HG03045 (cell line): ENCODE measurements at regions not wholly inside any gene's neighbourhood (a gene's known extent, or its start where the extent isn't known, plus 50 kb on each side); places are given as distances from the start of the nearest gene placed in this dataset.
"Not testable (repeated sequence)": the region's sequence is repeated elsewhere in the genome, so short reads cannot be mapped to it uniquely, and the experiment has no call there.

Experiments used
- ATAC-seq: cut with Tn5 transposase; IDR thresholded peaks from one replicate; pipeline ENCODE4 v1.9.1; 2021; ENCODE audit warnings: mild to moderate bottlenecking, moderate library complexity; ENCODE audit not compliant: unreplicated experiment

DNA sequence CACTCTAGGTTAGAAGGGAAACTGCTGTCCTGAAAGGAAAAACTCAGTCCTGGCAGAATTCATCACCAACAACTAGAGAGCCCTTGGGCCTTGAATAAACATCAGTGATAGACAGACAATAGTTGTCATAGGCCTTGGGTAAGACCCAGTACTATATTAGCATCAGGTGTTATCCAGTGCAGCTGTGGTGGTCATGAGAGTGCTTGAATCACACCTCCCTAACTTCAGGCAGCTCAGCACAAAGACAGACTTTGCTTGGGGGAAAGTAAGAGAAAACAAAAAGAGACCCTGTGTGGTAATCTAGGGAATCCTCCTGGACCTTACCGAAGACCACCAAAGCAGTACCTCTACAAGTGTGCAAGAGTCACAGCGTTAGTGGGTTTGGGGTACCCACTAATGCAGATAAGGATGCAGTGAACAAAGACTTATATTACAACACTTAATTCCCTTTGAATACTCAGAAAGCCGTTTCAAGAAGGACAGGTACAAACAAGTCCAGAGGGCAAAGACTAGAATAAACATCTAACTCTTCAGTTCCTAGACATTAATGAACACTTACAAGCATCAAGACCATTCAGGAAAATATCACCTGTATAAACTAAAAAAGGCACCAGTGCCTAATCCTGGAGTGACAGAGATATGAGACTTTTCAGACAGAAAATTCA is 332.3 kb upstream of the EPHA3 start:
- ATAC-seq = no peak

DNA sequence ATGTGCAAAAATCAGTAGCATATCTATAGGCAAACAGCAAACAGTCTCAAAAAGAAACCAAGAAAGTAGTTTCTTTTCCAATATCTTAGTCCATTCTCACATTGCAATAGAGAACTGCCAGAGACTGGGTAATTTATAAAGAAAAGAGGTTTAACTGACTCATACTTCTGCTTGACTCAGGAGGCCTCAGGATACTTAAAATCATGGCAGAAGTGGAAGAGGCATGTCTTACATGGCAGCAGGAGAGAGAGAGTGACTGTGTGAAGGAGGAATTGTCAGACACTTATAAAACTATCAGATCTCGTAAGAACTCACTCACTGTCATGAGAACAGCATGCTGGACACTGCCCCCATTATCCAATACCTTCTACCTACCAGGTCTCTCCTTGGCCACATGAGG is 327.9 kb upstream of the EPHA3 start:
- ATAC-seq = no peak

DNA sequence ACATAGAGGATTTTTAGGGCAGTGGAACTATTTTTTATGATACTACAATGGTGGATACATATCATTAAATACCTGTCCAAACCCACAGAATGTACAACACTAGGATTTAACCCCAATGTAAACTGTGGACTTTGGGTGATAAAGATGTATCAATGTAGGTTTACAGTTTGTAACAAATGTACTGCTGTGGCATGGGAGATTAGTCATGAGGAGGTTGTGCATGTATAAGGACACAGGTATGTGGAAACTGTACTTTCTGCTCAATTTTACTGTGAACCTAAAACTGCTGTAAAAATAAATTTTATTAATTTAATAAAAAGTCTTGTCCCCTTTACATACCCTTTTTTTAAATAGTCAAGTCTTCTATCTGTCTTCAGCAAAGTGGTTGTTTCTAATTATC is 322.5 kb upstream of the EPHA3 start:
- ATAC-seq = no peak

DNA sequence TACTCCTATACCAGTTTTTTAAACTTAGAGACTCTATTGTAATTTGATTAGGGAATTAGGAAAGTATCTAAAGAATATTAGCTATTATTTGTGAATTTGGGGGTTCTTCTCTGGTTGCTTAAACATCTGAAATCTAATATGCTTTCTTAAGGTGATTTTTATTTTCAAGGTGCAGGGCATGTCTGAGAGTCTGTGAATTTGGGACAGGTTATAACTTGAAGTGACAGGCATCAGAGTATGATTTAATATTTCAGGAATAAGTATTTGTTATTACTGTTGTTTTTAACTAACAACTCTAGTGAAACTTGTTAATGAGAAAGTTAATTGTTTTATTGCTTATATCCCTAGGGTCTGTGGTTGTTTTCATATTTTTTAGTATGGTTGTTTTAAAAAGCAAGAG is 321.6 kb upstream of the EPHA3 start:
- ATAC-seq = no peak

DNA sequence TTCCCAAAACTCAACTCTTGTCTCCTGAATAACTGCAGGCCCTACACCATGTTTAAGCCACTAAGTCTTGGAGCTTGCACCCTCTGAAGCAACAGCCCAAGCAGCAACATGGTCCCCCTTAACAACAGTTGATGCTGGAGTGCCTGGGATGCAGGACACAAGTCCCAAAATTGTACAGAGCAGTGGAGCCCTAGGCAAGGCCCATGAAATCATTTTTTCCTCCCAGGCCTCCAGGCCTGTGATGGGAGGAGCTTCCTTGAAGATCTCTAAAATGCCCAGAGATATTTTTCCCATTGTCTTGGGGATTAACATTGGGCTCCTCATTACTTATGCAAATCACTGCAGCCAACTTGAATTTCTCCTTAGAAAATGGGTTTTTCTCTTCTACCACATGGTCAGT is 311.9 kb upstream of the EPHA3 start:
- no peak for ATAC-seq

DNA sequence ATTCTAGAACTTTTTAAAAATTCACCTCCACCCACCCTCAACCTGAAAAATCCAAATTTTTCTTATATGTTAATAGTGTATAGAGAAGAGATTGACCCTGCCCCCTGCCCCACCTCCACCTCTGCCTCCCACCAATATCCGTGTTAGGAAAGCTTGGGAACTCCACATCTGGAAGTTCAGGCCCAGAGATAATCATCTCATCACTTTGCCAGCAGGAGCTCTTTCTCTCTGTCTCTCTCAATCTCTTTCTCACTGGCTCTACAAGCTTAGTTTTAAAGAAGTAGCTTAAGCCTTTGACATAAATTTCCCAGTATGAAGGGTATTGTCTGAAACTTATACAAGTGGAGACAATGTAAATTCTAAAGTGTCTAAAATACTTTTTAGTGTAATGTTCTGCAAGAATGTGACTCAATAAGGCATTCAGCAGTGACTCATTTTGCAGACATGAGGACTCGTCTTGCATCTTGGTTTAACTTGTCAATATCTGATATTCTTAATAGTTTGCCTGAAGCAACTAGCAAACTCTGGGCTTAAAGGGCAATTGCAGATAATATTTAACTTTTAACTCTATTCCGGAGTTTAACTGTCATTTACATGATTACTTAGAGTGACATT is 299.8 kb upstream of the EPHA3 start:
- no peak for ATAC-seq

DNA sequence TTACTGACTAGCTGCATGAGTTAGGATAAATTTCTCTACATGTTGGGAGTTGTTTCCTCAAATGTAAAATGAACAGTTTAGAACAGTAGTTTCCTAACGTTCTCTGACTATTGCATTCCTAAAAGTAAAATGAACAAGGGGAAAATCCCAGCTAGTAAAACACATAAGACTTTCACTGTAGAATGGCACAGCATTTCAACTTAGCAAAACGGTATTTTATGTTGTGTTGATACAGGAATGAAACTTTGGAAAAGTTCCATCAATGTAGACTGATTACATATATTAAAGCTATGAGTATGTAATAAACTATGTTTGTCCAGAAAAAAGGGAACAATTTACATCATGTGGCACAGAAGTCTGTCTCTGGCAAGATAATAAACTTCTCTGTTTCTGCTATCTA is 297.4 kb upstream of the EPHA3 start:
- ATAC-seq = no peak

DNA sequence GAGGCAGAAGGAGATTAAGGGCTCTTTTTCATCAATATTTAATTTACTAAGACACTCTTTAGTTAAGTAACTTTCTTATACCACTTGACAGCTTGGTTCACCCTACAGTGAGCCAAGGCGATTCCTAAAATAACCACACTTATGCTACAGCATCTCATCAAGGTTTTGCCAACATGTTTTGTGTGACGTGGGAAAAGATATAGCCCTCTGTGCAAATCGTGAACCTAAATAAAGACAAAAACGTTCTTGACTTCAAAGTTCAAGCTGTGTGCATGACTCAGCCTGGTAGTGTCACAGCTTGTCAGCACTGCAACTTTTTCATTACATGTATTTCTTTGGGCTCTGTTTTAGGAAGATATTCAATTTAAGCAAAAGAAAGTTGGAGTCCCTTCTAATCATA is 297.0 kb upstream of the EPHA3 start:
- no peak for ATAC-seq

DNA sequence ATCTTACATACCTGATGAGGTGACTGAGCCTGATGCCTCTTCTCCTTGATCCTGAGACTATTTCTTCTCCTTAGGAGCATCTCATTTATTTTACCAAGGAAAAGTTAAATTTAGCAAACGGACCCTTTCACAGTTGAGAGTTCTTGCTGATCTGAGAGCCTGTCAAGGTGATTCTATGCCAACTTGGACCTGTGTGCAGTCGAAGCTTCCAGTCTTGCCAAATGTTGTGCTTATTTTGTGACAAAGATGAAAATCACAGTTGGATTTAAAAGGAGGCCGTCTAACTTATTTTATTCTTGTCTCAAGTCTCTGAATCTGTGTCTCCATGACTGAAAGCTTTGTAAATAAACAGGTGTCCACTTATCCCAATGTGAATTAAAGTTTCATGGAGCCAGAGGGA is 296.3 kb upstream of the EPHA3 start:
- ATAC-seq = no peak

DNA sequence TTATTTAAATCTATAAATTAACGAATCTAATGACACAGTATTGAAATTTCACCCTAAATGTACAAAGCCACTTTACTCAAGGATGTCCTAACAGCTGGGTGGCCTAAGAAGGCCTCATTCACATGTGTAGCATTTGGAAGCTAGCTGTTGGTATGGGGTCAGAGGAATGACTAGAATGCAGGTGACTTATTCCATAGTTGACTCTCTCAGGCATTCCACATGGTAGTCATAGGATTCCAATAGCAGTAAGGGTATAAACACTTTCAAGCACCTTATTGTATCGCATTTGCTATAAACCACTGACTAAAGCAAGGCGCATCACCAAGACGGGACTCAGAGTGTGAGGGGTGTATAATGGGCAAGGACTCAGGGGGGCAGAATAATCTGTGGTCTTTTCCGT is 294.8 kb upstream of the EPHA3 start:
- no peak for ATAC-seq

DNA sequence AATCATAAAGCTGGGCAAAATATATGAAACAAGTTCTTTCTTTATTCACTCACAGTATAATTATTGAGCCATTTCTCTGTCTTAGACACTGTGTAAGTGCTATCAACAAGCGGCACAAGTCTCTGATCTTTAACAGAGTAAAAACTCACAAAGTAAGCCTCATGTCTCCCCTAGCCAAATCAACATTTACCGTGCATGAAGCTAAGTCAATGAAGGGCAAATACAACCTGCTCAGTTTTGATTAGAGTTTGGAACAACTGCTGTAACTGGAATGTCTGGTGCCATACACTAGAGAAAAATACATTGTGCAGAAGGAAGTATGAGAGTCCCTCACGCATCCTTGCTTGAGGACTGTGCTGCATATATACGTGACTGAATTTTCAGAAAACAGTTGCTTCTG is 291.0 kb upstream of the EPHA3 start:
- no peak for ATAC-seq

DNA sequence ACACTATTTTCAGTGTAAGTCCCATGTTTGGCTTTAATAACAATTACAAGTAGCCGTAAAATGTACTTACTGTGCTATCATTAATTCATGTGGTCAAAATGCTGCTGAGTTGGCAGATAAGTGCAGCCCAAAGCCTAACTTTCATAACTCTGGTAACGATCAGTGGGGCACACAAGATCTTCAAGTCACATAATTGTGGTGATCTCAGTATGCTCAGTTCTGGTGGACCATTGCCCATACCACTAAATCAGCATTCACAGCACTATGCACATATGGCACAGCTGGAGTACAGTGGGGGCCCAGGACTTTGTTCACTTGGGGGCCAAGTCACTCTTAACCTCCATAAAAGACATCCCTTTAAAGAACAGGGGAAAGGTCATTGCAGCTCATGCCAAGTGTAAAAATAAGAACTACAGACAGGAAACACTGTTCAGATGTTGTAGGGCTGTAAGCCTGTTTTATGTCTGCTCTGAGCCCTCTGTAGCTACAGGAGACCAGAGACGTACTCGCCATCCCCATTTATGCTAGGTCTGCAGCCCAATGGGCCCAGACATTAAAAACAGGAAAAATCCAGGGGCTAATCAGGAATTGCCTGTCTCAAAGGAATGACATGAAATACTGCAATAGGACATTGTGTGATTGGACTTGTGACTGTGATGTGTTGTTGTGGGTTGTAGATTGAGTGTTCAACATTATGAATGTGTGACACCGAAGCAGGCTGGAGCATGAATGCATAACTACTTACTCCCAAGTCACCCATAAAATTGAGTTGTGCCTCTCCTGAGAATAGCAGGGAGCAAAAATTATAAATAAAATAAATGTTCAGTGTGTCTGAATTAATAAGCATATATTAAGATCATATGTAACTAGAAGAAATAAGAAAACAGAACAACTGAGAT is 282.5 kb upstream of the EPHA3 start:
- no peak for ATAC-seq

DNA sequence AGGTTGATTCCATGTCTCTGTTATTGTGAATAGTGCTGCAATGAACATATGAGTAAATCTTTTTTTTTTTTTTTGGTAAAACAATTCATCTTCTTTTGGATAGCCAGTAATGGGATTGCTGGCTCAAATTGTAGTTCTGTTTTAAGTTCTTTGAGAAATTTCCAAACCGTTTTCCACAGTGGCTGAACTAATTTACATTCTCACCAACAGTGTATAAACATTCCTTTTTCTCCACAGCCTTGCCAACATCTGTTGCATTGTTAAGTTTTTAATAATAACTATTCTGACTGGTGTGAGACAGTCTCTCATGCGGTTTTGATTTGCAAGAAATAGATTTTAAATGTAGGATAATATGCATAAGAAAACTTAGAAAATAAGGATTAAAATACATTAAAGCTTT is 279.0 kb upstream of the EPHA3 start:
- no peak for ATAC-seq

DNA sequence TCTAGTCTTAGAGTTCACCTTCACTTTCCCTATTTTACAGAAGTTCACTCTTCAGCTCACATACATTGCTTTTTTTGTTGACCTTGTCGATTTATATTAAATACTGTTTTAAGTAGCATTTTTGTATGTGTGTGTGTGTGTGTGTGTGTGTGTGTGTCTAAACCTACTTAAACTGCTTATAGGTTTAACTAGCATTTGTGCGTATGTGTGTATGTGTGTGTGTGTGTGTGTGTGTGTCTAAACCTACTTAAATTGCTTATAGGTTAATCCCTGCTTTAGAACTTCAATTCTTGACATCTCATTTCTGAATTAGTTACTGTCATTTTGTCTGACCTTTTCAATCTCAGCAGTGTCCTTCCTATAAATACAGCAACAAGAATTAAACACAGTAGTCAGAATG is 254.8 kb upstream of the EPHA3 start:
- ATAC-seq = no peak

DNA sequence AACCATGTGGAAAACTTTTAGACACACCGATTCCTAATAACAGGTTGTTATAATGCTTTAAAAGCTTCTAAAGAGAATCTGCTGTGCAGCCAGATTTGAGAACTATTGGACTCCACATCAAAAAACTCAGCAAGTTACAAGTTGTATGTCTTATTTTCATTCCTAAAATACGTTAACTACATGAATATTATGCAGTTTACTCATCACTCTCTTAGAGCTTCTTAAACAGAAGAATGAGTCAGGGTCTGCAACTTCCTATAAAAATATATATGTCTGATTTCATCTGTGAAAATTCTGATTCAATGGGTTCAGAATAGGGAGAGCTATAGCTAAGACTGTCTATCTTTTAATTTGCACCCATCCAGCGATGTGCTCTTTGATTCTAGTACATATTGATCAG is 244.2 kb upstream of the EPHA3 start:
- no peak for ATAC-seq

DNA sequence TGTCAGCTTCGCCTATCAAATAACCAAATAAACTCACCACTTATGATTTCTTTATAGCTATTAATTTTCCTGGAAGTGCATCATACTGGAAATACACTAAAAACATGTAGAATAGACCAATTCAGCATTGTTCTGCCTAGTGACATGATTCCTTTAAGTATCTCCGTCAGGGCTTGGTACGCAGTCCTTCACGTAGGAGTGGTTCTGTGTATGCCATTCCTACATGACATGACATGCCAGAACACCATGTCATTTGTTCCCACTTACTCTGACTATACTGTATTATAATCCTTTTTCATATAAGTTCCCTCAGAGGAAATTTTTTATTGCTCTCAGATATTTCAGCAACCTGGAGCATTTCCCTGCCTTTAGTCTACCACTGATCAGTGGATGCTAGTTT is 230.7 kb upstream of the EPHA3 start:
- no peak for ATAC-seq

DNA sequence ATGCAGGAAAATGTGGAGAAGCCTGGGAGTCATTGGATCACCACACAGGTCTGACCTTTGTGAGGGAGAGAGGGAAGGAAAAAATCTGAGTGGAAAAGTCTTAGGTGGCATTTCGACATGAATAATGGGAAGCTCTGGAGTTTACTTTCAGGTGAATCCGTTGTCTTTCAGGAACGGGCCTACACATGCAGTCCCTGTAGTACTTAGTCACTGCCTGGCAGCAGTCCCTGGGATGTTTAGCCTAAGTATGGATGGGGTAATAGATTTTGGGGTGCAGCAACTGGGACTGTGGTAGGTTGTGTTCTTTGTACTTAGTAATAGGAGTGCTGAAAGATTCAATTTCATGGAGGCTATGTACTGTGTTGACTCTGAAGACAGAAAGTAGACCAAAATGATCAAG is 227.5 kb upstream of the EPHA3 start:
- ATAC-seq = no peak

DNA sequence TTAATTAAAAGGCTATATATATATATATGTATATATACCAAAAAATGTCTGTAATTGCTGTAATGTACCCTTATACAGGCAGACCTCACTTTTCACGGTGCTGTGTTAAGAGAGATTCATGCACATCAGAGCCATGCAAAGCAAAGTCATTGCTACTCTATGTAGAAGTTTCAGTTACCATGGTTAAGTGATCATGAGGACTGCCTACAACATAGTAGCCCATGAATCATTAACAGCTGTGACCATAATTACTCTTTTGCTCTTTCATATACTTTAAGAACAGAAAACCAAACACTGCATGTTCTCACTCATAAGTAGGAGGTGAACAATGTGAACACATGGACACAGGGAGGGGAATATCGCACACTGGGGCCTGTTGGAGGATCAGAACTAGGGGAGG is 225.3 kb upstream of the EPHA3 start:
- no peak for ATAC-seq

DNA sequence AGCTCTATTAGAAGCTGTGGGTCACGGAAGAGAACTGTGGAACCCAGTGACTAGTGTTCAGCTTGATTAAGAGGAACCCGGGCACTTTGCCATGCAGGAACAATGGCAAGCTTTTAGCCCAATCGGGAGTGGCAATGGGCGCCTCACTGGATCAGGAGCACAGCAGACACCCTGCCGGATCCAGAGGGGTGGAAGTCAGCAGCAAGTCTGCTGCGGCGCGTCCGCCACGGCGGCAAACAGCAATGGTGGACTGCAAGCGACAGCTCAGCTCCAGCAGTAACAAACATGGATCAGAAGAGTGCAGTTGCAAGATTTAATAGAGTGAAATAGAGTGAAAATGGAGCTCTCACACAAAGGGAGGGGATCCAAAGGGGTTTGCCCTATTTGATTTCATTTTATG is 220.8 kb upstream of the EPHA3 start:
- not testable (repeated sequence) for ATAC-seq

DNA sequence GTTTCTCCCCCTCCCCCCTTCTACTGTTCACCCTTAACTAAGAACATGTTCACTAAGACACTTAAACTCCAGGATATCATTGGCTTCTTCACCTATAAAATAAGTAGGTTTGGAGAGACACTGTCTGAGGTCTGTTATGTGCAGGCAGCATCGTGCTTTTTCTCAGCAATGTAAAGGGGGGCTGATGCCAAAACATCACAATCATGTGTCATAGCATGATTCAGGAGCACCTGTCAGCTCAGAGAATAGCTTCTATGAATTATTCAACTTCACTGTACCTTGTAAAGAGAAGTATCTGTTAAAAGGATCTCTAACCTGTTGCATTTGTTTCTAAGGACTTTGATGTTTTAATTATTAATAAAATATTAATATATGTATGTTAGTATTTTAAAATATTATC is 211.4 kb upstream of the EPHA3 start:
- no peak for ATAC-seq

DNA sequence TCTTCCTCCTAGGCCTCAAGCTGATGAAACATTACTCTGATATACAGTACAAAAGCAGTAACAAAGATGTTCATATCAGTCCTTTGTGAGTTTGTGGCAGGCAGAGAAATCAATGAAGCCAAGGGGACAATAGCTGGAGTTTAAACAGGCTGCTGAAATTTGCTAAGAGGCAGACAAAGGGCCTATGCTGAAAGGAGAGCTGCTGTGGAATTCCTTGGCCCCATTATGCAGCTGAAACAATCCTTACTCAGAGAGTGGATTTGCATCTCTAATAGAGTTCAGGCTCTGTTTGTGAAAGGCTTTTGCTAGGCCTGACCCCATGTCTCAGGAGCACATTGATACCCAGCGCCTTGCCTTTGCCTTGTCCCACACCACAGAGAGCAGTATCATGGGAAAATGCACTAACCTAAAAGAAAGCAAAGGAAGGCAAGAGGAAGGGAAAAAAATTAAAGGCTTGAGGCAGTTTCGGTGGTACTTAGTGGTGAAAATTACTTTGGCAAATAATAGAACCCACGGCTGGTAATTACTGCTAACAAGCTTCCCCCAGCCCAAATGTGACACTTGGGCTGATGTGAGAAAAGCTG is 195.0 kb upstream of the EPHA3 start:
- ATAC-seq = no peak

DNA sequence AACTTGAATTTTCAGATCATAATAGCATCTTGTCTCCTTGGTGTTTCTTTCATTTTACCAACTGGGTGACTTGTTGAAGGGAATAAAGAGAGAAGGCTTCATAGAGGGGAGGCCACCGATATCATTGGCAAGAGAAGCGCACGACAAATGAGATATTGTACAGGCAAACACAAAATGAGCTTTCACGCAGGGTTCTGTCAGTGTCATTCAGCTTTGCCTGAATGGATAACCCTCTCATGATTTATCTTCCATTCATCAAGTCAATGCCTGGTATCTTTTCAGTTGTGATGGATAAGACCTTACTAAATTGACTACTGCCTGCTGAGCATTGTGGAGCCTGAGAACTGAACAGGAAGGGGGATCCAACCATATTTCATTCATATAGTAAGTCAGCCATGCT is 188.6 kb upstream of the EPHA3 start:
- no peak for ATAC-seq
